Esophagus muscularis mucosa (tissue), 2 donors: ENCODE measurements at regions not wholly inside any gene's neighbourhood (a gene's known extent, or its start where the extent isn't known, plus 50 kb on each side); places are given as distances from the start of the nearest gene placed in this dataset.

Source experiments
- POLR2A ChIP-seq: fragments of 450-650 bp; IDR thresholded peaks from one replicate; pipeline ENCODE4 v1.6.1; 2017; ENCODE audit warnings: antibody characterized with exemption, moderate library complexity, mild to moderate bottlenecking, low read depth
- POLR2AphosphoS5 ChIP-seq, 2 donors: sonication (generic); formaldehyde crosslinking; IDR thresholded peaks; one replicate each; pipeline ENCODE4 v1.6.1; 2017; ENCODE audit warnings: antibody characterized with exemption in 2 of 2

- no peak for TF ChIP-seq POLR2A
- no peak for TF ChIP-seq POLR2AphosphoS5 (IDR thresholded peaks at IDR 0.05)
Measured at GRCh38 chr12:23115984-23116383, 491.0 kb downstream of the ETNK1 start.
